ENCODE measurements at regions not wholly inside any gene's neighbourhood (a gene's known extent, or its start where the extent isn't known, plus 50 kb on each side); places are given as distances from the start of the nearest gene placed in this dataset.
"Not testable (repeated sequence)": the region's sequence is repeated elsewhere in the genome, so short reads cannot be mapped to it uniquely, and the experiment has no call there.

DNA sequence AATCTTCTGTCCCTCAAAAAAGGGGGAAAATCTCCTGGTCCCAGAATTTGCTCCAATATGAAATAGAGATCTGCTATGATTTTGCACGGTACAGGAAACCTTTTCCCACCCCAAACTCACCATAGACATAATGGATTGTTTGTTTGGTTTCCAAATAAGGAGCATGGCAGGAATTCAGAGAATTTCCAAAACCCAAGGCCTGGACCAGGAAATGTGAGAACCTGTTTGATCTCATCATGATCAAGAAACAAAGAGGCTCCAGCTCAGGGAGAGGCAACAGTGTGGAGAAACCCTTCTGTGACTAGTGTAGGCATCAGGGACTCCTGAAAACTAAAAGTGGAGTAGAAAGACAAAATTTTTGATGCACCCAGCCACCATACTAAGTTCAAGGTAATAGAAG, 1548.1 kb upstream of the LRRTM3 start:
- no peak for DNase-seq

DNA sequence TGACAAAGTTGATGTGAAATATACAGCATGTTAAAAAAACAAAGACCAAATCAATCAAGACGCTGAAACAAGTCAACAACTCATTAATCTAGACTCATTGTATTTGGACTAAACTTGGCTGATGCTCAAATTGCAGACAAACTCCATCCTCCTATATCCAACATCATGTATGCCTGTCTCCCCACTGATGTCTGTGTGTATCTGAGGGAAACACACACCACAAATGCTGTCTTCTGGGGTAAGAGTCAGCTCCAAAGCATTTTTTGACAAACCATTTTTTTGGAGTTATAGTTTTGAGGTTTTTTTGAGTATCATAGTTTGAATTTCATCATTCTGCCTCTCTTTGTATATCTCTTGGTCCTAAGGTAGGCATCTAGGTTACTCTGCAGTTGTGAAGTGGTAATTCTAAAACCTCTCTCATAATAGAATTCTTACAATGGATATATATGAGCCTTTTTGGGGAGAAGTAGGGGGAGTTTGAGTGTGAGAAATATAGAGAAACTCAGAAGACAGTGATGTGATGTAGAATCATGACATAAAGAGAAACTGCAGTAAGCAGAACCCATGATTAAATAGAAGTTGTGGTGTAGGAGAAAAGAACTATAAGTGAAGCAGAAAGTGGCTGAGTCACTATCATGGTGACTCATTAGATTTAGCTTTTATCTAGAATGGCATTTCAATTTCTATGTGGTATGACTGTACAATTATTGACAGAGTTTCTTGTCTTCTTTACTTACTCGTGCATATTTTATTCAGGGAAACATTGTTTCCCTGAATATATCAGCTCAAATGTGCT, 1531.1 kb upstream of the LRRTM3 start:
- DNase-seq: no peak

DNA sequence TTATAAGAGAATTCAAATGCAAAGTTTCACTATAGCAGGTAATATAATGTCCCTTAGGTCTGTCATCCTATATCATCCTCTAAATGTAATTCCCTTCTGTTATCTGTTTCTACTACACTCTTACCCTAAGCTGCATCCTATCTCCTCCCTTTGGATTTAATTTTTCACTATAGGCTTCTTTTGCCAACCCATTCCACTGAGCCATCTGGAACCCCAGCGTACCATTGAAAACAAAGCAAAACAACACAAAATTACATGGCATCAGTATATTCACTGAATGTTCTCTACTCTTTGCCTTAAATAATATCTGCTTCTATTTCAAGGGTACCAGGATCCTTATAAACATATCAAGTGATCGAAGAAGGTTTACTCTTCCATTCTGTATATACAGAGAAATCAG, 1530.2 kb upstream of the LRRTM3 start:
- DNase-seq: no peak

DNA sequence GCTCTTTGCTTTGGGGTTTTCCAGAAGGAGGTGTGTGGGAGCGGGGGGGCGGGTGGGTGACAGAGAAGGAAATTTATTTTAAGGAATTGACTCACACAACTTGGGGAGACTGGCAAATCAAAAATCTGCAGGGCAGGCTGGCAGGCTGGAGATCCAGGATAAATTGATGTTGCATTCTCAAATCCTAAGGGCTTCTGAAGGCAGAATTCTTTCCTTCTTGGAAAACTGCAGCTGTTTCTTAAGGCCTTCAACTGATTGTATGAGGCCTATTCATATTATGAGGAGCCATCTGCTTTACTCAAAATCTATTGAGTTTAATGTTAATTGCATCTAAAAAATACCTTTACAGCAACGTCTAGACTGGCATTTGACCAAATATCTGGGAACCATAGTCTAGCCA, 1528.8 kb upstream of the LRRTM3 start:
- DNase-seq: no peak

DNA sequence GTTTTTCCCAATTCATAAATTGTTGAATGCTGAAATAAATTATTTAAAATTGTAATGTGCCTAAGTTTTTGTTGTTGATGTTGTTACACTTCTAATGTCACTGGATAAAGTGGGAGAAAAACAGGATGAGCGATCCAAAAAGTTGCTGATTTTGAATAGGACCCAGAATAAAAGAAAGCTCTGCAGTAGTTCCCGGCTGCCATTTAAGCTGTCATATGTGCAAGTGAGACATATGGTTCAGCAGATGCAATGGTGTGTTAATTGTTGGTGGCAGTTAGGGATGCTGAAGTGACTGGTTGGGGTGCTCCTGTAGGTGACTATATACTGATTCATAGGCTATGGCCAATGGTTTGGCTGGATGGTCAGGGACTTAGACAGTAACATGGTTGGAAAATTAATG, 1517.4 kb upstream of the LRRTM3 start:
- DNase-seq: no peak

DNA sequence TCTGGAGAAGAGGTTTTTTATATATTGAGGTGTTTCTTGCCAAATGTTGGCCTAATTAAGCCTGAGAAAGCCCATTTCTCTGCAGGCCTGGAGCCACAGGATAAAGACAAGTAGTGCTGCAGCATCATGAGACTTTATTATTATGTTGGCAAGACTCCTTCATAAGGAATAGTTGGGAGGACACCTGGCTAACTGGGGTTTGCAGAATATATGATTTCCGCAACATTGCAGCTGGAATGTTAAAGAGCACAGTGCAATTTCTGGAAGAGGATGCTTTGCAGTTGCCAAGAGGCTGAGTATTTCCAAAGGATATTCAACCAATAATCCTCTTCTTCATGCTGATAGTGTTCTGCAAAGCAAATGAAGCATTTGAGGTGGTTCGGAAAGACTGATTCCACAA, 1512.8 kb upstream of the LRRTM3 start:
- no peak for DNase-seq

DNA sequence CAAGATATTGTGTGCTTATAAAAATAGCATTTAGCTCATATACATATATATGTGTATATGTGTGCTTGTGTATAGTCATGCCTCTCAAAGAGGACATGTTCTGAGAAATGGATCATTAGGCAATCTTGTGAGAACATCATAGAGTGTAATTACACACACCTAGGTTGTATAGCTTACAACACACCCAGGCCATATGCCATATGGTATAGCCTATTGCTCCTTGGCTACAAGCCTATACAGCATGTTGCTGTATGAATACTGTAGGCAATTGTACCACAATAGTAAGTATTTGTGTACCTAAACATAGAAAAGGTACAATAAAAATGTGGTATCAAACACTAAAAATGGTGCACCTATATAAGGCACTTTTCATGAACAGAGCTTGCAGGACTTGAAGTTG, 1510.5 kb upstream of the LRRTM3 start:
- DNase-seq: no peak

DNA sequence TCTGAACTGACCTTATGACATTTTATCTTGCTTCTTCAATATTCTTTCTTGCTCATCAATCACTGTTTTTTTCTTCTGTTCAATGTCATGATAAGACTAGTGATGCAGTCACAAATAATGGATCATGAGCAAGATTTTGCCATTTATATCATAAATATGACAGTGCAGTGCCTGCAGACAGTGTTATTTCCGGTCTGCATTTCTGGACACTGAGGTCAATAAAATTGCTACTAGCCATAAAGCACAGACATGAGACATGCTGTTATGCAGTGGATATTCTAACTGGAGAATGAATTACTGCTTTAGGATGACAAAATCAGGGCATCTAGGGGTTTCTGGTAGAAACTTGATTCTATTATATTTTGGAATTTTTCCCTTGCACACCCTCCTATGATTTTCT, 1509.7 kb upstream of the LRRTM3 start:
- DNase-seq: no peak

DNA sequence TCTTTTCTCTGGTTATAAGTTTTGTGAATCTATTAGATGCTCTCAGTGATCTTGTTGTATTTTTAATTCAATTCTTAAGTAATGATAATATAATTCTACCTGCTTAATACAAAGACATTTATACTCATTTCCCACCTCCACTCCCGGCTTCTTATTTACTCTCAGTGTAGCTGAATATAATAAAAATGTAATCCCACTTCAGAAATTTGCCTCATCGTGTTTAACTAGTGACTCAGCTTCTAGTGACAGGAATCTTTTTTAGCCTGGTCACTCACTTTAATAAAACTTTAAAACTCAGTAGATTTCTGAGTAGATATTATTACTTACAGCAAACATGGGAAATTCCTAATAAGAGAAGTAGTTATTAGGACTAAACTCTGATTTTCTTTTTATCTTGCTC, 1506.2 kb upstream of the LRRTM3 start:
- DNase-seq: no peak

DNA sequence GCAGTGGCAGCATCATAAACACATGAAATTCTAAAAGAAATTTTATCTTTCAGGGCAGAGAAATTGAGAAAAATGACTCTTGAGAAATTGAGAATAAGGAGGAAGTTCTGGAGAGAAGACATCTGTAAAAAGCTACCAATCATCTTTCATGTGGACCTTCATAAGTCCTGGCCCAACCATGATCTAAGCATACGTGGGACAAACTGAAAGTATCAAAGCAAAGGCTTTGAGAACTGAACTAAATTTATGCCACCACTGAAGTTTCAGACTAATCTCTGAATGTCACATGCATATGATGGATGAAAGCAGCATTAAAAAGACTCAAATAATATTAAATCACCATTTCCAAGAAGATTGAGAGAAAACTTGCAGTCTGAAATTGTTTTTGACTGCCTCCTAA, 1502.8 kb upstream of the LRRTM3 start:
- DNase-seq: no peak

DNA sequence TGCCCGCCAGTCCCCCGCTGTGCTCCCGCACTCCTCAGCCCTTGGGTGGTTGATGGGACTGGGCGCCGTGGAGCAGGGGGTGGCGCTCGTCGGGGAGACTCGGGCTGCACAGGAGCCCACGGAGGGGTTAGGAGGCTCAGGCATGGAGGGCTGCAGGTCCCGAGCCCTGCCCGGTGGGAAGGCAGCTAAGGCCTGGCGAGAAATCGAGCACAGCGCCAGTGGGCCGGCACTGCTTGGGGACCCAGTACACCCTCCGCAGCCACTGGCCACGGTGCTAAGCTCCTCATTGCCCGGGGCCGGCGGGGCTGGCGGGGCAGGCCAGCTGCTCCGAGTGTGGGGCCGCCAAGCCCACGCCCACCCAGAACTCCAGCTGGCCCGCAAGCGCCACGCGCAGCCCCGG, 1496.5 kb upstream of the LRRTM3 start:
- DNase-seq: not testable (repeated sequence)

DNA sequence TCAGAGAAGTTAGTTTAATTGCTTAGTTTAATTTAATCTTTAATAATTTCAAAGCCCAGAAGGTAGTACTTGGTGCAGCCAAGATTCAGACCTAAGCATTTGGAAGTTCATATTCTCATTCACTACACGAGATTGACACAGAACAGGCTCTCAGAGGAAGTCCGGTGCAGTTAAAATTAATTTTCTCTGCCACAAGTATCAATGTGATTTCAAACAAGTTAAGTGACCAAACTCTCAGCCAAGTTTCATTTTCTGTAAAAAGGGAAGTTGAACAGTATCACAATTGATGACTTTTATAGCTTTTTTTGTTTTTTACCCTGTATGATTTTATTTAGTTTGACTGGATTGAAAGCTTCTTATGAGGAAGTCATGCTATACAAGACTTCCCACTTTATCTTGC, 1494.9 kb upstream of the LRRTM3 start:
- no peak for DNase-seq

DNA sequence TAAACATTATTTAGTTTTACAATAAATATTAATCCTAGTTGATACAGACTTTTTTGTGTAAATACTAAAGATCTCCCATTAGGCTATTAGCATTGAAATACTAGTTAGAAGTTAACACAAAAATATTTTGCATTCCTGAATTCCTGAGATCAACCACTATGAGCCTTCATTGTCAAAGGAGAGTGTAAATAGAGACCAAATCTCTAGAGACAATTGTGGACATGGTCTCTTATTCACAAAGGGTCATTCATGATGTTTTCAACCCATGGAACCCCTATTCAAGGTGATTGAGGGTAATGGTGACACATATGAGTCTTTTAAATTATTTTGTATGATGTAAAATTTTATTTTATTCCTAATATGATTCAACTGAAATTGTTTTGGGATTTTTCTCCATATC, 1454.8 kb upstream of the LRRTM3 start:
- DNase-seq: no peak

DNA sequence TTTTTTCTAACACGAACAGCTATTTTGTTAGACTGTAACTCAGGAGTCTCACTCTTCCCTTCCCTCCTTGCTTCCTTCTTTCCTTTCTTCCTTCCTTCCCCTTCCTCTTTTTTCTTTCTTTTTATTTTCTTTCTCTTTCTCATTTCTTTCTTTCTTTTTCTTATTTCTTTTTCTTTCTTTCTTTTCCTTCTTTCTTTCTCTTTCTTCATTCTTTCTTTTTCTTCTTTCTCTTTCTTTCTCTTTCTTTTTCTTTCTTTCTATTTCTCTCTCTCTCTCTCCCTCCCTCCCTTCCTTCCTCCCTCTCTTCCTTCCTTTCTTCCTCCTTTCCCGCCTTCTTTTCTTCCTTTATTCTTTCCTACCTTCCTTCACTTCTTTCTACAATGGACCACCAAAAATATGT, 1443.0 kb upstream of the LRRTM3 start:
- DNase-seq: no peak

DNA sequence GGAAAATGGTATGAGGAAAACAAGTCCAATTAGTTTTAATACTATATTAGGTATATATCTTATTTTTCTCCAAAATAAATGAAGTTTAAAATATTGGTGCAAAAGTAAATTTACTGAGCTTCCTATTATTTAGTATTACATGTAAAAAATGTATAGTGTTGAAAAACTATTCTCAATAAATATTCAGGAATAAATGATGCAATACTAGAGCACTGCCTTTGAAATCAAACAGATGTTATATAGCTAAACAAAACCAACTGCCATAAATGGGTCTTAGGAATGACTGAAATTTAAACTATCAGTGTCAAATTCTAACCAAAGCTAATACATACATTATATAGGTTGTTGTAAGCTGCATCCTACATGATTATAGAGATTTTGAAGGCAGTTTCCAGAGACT, 1434.0 kb upstream of the LRRTM3 start:
- no peak for DNase-seq

DNA sequence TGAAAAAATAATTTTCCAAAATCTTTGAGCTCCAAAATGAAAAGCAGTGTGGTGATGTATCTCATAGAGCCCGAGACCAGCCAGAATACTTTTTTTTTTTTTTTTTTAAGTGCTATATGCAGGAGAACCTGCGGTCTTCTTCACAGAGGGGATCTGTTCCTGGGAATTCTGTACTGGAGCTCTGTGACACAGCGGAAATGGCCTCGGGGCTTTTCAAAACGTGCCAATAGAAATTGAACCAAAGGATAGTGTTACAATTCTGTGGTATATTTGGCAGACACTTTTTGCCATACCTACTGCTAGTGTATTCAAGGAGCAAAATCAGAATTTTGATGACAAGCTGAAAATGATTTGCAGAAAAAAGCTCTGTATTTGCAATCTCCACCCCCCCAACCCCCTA, 1429.3 kb upstream of the LRRTM3 start:
- no peak for DNase-seq

DNA sequence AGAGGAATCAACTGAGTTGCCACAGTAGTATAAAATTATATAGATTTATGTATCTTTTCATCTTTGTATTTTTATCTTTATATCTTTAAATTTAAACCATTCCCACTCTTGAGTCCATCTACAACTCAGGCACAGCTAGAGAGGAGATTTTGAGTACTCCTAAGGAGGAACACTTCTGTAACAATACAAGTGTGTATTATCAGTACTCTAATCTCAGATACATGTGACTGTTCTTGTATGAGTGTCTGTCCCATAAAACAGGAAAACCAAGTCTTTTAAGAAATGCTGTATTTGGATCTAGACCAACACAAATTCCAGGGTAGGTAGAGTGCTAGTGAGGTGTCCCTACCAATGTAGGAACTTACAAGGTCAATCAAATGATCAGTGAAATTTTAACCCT, 1428.0 kb upstream of the LRRTM3 start:
- DNase-seq: no peak

DNA sequence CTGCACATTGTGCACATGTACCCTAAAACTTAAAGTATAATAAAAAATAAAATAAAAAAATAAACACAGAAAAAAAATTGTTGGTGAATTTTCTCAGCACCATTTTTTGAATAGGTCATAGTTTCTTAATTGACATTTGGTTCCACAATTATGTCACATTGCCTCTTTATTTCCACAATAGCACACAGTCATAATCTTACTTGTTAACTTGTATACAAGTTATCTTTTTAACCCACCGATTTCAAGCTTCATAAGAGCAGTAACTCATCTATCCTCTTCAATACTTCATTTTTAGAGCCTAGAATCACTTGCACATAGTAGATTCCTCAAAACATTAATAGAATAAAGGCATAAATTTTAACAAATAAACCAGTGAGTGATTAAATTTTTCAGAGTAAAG, 1425.1 kb upstream of the LRRTM3 start:
- DNase-seq: no peak

DNA sequence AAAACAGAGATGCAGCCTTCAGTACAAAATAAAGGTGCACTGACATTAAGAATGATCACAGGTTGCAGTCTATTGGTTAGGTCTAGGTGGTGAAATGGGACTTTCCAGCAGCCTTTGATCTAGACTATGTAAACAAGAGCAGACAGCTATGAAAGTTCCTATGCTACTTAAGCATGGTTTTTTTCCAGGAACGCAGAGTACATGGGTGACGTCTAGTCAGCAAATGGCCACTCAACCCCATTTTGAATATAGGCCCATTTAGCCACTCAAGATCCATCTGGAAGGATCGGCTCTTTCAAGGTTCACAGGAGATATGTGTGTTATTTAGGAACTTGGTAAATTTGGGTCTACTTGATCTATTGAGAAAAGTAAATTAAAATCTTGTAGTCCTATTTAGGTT, 1424.6 kb upstream of the LRRTM3 start:
- no peak for DNase-seq

DNA sequence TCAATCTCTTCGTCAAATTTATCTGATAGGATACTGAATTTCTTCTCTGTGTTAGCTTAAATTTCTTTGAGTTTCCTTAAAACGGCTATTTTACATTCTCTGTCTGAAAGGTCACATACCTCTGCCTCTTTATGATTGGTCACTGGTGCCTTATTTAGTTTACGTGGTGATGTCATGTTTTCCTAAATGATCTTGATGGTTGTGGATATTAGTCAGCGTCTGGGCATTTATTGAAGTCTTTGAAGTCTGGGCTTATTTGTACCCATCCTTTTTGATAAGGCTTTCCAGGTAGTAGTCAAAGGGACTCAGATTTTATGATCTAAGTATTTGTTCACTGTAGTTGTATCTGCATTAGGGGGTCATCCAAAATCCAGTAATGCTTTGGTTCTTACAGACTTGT, 1407.5 kb upstream of the LRRTM3 start:
- no peak for DNase-seq

DNA sequence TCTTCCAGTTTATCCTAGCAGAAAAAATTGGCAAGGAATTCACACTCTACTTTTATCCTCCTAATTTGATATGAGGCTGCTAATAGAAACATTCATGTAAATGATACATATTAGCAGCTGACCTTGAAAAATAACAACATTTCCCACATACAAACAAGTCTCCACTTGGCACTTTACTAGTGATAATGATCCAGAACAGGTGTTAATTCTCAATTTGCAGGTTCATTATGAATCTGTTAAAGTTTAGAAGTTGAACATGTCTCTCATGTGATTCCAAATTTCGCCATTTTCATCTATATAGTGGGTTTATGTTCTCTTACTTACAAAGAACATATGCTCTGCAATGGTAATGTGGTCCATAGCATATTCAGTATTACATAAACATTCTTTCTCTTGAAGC, 1396.8 kb upstream of the LRRTM3 start:
- no peak for DNase-seq

DNA sequence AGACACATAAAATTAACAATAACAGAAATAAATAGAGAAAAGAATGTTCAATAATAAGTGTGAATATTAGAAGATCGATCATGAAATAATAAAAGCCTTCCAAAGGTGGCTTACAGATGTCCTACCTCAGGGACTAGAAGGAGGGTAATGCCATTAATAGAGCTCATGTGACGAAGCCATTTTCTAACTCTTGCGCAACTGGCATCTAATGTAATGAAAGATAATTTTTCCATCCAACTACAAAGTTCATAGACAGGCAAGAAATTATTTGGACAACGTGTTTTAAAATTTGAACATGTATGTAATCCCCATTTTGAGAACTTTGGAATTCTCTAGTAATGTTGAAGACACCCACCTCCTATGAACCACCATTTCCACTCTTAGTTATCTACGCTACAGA, 1394.3 kb upstream of the LRRTM3 start:
- no peak for DNase-seq

DNA sequence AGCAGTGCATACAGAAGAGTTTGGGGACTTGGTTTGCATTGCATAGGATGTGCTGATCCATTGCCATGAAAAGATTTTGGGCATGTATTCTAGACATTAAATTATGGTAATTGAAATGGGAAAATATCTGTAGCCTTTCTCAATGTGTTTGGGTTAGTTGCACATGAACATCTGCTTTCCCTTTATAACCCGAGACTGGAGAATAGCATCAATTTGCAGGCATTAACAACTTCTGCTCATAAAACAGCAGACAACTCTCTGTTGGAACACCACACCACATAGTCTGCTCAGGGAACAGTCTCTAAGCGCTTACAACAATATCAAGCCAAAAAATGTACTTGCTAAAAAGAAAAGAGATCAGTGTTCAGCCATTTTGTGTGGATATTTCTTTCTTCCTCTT, 1391.1 kb upstream of the LRRTM3 start:
- DNase-seq: no peak

DNA sequence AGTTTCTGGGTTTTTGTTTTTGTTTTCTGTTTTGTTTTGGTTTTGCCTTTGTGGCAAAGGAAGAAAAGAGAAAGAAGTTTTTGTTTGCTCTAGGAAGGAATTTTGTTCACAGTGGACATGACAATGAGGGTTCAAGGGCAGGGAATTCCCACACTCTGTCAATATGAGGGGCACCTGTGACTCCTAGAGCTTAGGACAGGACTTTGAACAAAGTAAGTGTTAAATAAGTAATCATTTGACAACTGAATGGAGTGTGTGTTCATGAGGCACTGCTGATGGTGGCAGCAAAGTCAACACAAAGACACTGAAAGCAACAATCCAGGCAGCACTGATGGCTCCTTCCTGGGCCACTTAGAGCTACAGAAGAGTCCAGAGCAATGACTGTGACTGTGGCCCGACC, 1381.1 kb upstream of the LRRTM3 start:
- no peak for DNase-seq

DNA sequence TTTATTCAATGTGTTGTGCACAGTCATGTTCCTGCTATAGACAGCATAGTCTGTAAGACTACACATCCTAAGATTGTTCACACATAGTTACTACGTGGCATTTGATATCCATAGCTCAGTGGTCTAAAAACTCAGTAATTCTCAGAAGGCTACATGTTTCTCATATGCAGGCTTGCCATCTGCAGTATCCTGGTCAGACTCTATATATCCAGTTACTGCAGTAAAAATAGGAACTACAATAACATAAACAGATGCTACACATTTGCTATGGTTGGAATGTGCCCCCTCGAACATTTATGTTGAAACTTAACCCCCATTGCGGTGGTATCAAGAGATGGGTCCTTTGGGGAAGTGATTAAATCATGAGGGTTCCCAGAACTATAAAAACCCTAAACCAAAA, 1377.8 kb upstream of the LRRTM3 start:
- DNase-seq: no peak

All from right kidney (tissue), 1 donor.